BE2C (cell line): ENCODE measurements at regions not wholly inside any gene's neighbourhood (a gene's known extent, or its start where the extent isn't known, plus 50 kb on each side); places are given as distances from the start of the nearest gene placed in this dataset.

Experiments
- DNase-seq: peaks from one replicate; pipeline ENCODE4 v3.0.0-alpha.2; 2020
- H3K27me3 ChIP-seq: fragments of 250-450 bp; sonication (Bioruptor Pico); 2 replicates; pipeline ENCODE4 v1.5.1; 2020; ENCODE audit warnings: mild to moderate bottlenecking
- H3K36me3 ChIP-seq: fragments of 250-450 bp; sonication (Bioruptor Pico); 2 replicates; pipeline ENCODE4 v1.5.1; 2020; ENCODE audit warnings: mild to moderate bottlenecking
- H3K4me1 ChIP-seq: fragments of 250-450 bp; sonication (Bioruptor Pico); 2 replicates; pipeline ENCODE4 v1.5.1; 2020
- H3K4me3 ChIP-seq: 2 replicates; pipeline ENCODE4 v1.5.1; 2011; ENCODE audit warnings: low read depth, low read length
- H3K9me3 ChIP-seq: fragments of 250-450 bp; sonication (Bioruptor Pico); 2 replicates; pipeline ENCODE4 v1.5.1; 2020
- CTCF ChIP-seq: IDR thresholded peaks from 2 replicates; pipeline ENCODE4 v1.5.1; 2012; ENCODE audit warnings: mild to moderate bottlenecking, low read depth, low read length

GRCh38 chr6:167400482-167401138 is 75.7 kb downstream of the TTLL2 start:
- Histone ChIP-seq H3K4me1 (no peaks in the 10 kb centered on the region), H3K27me3 (peaks cover 3% of the 10 kb centered on the region; the same call in 1 of the 2 replicates), H3K4me3 (no peak overlapping the region), H3K9me3 (no peaks in the 10 kb centered on the region), H3K36me3 (no peaks in the 10 kb centered on the region)
- DNase-seq = no peak
- TF ChIP-seq CTCF = no peak

GRCh38 chr6:167401525-167402194 is 76.8 kb downstream of the TTLL2 start:
- no peak for TF ChIP-seq CTCF
- Histone ChIP-seq H3K4me1 (no peaks in the 10 kb centered on the region), H3K9me3 (no peaks in the 10 kb centered on the region), H3K4me3 (no peak overlapping the region), H3K36me3 (no peaks in the 10 kb centered on the region), H3K27me3 (peaks cover 3% of the 10 kb centered on the region; the same call in 1 of the 2 replicates)
- no peak for DNase-seq

GRCh38 chr6:167402195-167402686 is 77.4 kb downstream of the TTLL2 start:
- no peak for TF ChIP-seq CTCF
- H3K4me3 ChIP-seq = no peak overlapping the region
- DNase-seq = no peak
- H3K9me3 ChIP-seq = no peaks in the 10 kb centered on the region
- H3K4me1 ChIP-seq = no peaks in the 10 kb centered on the region
- H3K36me3 ChIP-seq = no peaks in the 10 kb centered on the region
- peaks cover 3% of the 10 kb centered on the region; the same call in 1 of the 2 replicates for H3K27me3 ChIP-seq

- DNase-seq = no peak
- Histone ChIP-seq H3K4me3 (no peak overlapping the region), H3K9me3 (no peaks in the 10 kb centered on the region), H3K36me3 (no peaks in the 10 kb centered on the region), H3K4me1 (no peaks in the 10 kb centered on the region), H3K27me3 (peaks cover 3% of the 10 kb centered on the region; the same call in 1 of the 2 replicates)
- no peak for TF ChIP-seq CTCF
Observed at GRCh38 chr6:167403427-167403826, 78.5 kb downstream of the TTLL2 start.

GRCh38 chr6:167404385-167405049 is 79.6 kb downstream of the TTLL2 start:
- Histone ChIP-seq H3K27me3 (peaks cover 3% of the 10 kb centered on the region; the same call in 1 of the 2 replicates), H3K36me3 (no peaks in the 10 kb centered on the region), H3K4me3 (no peak overlapping the region), H3K9me3 (no peaks in the 10 kb centered on the region), H3K4me1 (no peaks in the 10 kb centered on the region)
- no peak for TF ChIP-seq CTCF
- DNase-seq = no peak
